HG02884 (cell line): ENCODE measurements at regions not wholly inside any gene's neighbourhood (a gene's known extent, or its start where the extent isn't known, plus 50 kb on each side); places are given as distances from the start of the nearest gene placed in this dataset.

Source experiments
- ATAC-seq: cut with Tn5 transposase; IDR thresholded peaks from one replicate; pipeline ENCODE4 v1.9.1; 2021; ENCODE audit warnings: mild to moderate bottlenecking, moderate library complexity; ENCODE audit not compliant: unreplicated experiment

DNA sequence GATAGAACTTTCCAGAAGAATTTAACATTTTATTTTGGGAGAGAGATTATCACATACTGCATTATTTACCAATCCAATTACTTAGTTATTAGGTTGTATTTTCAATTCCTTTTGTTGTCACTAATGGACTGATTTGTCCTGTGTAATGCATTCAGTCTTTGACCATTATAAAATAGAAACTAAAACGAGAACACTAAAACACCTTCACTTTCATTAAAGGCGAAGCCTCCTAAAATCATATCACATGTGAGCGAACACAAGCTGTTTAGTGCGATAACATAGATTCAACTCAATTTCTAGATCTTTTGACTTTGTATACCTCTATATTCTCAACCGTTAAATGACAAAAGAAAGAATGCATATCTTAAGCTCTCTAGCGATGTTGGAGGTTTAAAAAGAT, 253.4 kb downstream of the VGLL3 start:
- no peak for ATAC-seq

DNA sequence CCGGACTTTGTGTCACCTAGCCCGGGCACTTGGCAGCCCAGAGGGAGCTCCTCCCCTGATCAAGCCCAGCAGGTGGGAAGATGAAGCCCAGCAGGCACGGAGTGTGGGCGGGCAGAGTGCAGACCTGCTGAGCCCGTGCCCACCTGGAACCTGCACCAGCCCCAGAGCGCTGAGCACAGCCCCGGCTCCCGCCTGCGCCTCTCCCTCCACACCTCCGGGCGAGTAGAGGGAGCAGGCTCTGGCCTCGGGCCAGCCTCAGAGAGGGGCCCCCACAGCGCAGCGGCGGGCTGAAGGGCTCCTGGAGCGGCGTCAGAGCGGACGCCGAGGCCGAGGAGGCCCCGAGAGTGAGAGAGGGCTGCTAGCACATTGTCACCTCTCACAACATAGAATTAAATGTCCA, 257.7 kb downstream of the VGLL3 start:
- no peak for ATAC-seq

DNA sequence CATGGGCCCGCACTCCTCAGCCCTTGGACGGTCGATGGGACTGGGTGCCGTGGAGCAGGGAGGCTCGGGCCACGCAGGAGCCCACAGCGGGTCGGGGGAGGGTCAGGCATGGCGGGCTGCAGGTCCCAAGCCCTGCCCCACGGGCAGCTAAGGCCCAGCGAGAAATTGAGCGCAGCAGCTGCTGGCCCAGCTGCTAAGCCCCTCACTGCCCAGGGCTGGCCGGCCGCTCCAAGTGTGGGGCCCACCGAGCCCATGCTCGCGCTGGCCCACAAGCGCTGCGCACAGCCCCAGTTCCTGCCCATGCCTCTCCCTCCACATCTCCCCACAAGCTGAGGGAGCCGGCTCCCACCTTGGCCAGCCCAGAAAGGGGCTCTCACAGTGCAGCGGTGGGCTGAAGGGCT, 259.4 kb downstream of the VGLL3 start:
- no peak for ATAC-seq

DNA sequence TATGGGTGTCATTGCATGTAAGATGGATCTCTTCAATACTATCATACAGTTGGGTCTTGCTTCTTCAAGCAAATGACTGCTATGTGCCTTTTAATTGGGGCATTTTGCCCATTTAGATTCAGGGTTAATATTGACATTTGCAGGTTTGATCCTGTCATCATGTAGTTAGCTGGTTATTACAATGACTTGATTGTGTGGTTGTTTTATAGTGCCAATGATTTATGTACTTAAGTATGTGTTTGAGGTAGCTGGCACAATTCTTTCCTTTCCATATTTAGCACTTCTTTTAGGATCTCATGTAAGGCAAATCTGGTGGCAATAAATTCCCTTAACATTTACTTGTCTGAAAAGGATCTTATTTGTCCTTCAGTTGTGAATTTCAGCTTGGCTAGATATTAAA, 267.5 kb downstream of the VGLL3 start:
- ATAC-seq = no peak

DNA sequence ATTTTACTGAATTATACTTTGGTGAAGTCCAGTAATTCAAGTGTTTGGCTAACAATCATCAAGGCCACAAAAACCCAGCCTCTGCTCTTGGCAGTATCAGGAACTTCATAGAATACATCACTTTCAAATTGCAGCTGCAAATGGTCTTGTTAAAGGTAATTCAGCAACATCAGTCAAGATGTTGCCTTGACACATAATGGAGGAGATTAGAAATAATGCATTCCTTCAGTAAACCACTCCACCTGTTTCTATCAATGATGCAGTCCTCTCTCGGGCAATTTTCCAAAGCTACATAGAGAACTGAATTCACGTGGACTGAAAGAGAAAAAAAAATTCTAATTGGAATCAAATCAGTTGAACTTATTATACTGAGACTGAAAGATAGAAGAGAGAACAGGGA, 279.3 kb downstream of the VGLL3 start:
- ATAC-seq = no peak

DNA sequence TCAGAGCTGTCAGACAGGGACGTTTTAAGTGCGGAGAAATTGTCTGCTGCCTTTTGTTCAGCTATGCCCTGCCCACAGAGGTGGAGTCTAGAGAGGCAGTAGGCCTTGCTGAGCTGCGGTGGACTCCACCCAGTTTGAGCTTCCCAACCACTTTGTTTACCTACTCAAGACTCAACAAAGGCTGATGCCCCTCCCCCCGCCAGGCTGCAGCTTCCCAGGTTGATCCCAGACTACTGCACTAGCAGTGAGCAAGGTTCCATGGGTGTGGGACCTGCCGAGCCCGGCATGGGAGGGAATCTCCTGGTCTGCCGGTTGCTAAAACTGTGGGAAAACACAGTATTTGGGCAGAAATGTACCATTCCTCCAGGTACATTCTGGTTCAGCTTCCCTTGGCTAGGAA, 282.1 kb downstream of the VGLL3 start:
- no peak for ATAC-seq

DNA sequence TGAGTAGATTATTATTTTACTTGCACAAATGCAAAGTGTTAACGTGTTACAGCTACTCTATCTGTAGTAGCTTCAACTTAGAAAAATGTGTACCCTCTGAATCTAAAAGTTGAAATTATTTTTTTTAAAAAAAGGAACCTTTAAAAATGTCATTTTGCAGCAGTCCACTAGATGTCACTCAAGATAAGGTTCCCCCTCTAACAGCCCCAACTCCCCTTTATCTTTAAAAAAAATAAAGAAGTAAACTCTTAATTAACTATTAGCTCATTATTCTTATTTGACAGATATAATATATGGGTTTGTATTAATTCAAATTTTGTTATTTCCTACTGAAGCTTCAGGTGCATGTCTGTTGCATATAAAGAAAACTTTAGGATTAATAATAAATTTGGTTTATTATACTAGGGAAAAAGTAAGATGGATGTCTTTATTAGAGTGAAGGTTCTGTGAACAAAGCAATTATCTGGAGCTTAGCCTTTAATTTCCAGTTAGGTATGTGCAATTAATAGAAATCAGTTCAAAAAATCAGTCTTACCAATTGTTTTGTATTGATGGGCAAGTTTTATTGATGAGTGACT, 288.5 kb downstream of the VGLL3 start:
- no peak for ATAC-seq

DNA sequence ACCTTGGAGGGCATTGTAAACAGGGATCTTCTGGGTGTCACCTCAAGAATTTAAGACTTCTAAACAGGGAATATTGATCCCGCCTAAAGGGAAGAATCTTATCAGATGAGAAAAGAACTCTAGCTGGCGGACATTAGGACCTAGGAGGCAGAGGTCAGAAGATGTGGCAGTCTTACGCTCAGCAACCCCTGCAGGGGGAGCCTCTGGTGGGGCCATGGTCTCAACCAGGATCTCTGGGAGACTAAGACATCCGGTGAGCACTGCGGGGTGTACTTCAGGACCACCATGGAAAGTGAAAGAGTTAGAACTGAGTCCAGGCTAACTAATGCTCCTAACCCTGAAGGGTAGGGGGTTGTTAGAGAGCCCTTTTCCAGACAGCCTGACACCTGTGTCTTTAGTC, 295.2 kb downstream of the VGLL3 start:
- no peak for ATAC-seq

DNA sequence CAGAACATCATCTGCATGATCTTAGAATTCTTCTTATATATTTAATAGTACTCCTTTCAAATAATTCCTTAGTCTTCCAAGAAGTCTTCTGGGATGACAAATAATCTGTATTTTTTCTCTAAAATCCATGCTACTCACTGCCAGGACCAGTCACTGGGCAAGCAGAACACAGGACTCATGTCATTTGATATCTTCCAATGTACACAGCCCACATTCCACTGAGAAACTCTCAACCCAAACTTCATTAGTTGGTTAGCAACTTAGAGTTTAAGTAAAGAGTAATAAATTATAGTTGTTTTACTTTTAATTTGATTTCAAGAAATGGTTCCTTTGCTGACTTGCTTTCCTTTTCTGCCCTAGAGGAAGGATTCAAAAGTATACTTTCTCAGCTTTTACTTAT, 317.0 kb downstream of the VGLL3 start:
- ATAC-seq = no peak

DNA sequence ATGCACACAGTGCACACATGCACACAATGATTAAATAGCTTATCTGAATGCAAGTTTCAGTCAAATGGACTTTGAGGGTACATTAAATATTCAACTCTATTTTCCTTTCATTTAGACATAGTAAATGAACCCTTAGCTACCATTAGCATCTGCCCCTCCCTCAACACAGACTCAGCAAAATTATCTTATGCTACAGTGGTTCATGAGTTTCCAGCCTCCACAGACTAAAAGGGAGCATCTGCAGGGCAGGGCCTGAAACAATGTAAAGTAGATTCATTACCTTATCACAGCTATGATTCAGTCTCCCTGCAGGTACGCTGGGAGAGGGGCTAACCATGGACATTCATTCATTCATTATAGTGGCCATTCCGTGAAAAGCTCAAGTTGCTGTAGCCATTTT, 329.1 kb downstream of the VGLL3 start:
- ATAC-seq = no peak

DNA sequence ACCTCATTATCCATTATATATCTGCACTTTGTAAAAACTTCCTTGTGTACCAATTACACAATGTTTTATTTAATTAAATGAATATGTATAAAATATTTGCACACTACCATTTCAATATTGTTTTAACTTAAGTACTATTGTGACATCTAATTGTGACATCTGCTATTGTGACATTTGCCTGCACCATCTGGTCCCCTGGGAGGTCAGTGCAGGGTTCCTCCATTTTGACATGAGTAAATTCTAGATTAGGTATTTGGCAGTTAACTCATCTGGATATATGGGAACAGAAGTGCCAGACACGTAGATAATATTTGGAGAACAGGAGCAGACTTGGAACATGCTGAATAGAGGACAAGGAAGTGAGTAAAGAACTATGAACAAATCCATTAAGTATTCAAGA, 332.1 kb downstream of the VGLL3 start:
- no peak for ATAC-seq

DNA sequence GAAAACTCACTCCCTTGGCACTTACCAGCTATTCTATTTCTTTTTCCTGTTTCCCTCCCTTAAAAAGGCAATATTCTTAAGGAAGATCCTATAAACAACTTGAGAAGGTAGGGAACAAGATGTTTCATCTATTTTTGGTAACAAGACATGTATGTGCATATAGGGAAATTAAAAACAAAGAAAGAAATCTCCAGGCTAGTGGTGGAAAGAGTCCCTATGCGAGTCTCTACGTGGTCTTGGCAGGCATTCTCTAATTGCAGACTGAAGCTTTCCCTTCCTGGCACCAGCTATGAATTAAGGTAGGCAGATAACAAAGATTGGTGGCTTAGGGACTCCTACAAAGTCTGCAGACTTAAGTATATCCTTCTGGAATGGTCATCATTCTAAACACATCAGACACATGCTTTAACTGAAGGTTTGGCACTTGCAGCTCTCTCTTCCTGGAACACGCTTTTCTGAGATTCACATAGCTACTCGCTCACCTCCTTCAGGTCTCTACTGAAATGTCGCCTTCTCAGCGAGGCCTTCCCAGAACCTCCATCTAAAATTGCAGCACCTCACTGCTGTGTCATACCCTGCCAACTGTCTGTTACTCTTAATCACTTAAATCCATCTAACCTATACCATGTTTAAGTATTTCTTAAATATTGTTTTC, 336.0 kb downstream of the VGLL3 start:
- no peak for ATAC-seq

DNA sequence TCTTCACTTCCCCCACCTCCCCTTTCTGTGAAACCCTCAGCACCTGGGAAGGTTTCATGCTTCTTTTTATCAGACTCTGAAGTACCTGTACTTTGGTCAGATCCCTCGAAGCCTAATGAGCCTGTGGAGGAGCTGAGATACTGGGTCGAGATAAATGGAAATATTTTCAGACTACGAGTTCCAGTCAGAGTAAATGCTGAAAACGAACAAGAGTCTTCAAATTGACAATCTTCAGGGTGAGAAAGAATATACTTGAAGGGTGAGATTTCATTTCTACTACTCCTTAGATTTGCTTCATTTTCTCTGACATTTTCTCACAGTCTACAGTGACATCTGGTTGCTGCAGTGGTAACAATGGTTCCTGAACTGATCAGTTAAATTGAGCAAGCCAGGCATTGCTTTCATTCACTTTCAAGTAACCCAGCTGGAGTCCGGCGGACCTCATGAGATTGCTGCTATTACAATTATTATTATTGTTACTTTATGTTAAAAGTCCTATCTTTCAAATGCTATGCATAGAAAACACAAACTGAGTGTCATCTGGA, 337.2 kb downstream of the VGLL3 start:
- no peak for ATAC-seq

DNA sequence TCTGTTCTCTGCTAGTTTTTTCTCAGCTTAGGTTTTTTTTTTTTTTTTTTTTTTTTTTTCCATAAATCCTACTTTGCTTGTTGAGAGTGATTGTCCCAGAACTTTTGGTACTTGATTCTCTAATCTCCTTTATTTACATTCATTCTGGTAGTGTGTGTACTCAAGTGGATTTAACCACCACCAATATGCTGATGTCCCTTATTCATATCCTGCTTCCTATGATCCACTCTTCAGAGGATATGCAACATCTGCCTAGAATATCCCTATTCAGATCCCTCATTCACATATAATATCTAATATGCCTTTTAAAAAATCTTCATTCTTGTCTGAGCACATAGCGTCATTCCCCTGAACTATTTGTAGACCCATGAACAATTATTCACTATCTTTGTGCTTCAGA, 342.9 kb downstream of the VGLL3 start:
- no peak for ATAC-seq

DNA sequence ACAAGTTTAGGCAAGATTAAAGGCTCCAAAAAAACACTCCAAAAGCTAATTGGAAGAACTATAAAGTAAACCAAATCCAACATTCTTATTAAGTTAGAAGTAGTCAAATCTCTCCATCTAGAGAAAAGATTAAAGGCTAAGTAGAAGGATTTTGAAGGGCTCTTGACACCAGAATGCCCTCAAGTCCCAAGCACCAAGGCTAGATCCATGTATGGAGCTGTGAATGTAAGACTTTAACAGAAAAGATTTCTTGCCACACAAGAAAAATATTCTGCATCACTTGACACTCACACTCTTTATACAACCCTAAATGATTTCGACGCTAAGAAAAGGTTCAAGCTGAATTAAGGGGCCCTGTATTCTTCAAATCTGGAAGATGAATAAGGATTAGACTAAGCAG, 345.2 kb downstream of the VGLL3 start:
- ATAC-seq = no peak

DNA sequence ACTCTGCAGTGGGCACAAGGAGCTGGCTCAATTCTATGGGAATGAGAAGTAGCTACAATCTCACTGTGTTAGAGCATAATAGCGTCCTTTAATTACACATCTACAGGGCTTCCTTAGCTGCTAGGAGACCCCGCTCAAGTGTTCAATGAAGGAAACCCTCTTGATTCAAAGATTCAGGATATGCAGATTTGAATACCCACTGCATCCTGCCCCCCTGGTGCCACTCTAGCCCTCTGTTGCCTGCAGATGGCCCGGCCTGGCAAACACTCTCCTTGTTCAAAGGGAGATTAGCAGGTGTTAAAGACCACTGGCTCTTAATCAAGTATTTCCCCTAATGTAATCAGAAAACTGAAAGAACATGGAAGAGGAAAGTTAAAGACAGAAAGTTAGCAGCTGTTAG, 356.6 kb downstream of the VGLL3 start:
- ATAC-seq = no peak

DNA sequence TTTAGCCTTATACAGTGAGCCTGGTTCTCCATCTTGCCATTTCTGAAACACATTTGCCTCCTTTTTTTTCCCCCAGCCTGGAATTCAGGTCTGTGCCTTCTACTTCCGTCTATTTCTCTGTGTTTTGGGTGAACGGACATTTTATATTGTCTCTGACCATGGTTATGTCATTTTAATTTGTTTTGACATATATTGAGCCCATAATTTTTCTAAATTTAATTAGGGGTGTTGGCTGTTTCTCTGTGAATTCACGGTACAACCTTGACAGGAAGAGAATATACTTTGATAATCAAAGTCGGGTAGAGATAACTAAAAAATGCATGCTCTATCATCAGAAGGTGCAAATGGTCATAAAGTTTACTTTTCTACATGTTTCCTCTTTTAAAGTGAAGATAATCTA, 361.4 kb downstream of the VGLL3 start:
- ATAC-seq = no peak

DNA sequence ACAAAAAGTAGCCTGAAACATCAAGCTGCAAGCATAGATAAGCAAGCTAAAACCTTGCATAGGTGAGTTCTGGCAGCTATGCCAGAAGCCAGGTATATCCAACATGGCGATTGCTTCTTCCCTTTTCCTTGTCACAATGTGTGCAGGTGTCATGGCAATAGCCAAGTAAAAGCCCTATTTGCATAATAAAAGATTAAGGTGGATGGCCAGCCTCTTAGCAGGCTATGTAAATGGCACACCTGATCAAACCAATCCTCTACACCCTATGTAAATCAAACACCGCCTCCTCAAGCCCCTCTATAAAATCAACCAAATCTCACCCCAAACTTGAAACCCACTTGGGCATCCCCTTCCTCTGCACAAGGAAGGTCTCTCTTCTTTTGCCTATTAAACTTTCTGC, 366.8 kb downstream of the VGLL3 start:
- no peak for ATAC-seq

DNA sequence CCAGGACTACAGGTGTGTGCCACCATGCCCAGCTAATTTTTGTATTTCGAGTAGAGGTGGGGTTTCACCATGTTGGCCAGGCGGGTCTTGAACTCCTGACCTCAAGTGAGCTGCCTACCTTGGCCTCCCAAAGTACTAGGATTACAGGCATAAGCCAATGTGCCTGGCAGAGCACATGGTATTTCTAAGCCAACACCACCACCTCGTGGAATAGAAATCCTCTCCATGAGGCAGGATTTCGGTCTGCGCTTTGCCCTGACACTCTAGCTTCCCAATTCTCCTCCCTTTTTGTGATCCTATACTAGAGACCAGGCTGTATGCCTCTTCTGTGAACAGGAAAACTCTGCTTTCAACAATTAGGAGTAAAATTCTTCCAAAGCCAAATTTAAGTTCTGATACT, 372.2 kb downstream of the VGLL3 start:
- ATAC-seq = no peak

DNA sequence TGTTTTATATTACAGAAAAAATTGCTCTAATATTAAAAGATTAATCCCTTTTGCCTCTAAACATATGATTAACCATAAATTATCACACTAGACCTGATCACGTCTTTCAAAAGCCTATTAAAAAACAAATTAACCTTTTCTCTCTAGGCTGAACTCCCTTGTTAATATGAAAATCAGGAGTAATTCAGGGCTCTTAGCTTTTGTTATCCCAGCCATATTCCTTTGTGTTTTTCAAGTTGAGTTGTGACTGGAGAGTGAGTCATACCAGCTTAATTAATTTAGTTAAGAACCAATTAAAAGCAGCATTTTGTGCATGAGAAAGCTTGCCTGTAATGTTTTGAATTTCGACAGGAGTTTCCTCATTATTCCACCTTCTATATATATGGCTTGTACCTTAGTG, 385.8 kb downstream of the VGLL3 start:
- ATAC-seq = no peak

DNA sequence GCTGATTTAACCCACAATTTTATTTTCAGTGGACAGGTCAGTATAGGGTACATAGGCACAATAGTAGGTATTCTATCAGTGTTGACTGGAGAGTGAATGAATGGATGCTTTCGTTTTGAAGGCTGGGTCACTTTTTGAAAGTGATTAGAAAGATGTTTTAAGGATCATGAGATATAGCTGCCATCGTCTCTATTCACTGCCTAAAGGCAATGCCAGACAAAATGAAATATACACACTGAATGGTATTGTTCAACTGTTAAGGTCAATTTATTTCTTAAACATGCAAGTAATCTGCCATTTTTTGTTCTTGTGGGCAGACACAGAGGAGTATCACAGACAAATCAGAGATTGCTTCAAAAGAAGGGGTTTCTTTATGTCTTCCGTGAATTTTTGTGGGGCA, 395.3 kb downstream of the VGLL3 start:
- no peak for ATAC-seq

DNA sequence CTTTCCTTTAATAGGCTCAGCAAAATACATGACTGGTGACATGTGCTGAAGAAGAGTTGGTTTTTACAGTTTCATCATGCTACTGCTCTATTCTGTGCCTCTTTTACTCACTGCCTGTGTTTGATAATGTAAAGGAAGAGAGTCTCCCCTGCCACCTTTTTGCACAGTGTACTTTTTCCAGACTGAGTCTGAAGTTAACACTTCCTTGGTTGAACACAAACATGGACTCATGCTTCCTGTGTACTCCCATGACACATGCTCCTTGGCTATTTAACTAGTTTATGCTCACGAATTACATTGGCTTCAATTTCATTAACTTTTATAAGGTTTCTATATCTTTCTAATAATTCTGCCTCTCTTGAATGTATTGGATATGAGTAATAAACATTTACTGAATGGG, 396.1 kb downstream of the VGLL3 start:
- no peak for ATAC-seq

DNA sequence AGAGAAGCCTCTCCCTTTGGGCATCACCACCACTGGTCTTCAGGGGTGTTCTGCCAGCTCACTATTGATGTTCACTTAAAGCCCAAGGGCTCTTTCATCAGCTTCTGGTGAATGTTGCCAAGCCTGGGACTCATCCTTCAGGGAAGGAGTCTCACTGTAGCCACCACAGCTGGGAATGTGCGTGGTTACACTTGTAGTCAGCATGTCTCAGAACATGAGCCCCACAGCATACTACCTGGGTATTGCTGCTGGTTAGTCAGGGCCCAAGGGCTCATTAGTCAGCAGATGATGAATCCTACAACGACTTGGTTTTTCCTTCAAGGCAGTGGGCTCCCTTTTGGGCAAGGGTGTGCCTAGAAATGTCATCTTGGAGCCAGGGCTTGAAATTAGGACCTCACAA, 412.9 kb downstream of the VGLL3 start:
- ATAC-seq = no peak
